Stimulated activated naive CD8-positive, alpha-beta T cell treated with anti-CD3 and anti-CD28 coated beads, Interleukin-15, amount 100 ng/mL, for 72 hours (primary cell): ENCODE measurements at regions not wholly inside any gene's neighbourhood (a gene's known extent, or its start where the extent isn't known, plus 50 kb on each side); places are given as distances from the start of the nearest gene placed in this dataset.

Source experiments
- ATAC-seq: fragments of 150-1000 bp; cut with Tn5 transposase; 2 replicates; pipeline ENCODE4 v1.10.0; 2021; ENCODE audit warnings: mild to moderate bottlenecking, moderate library complexity
- DNase-seq, 2 donors: peaks; one replicate each; pipeline ENCODE4 v3.0.0; 2021 to 2022
- H3K27ac Mint-ChIP-seq, 2 donors: one replicate each; pipeline ENCODE4 v1.8.0; 2022; ENCODE audit warnings: mild to moderate bottlenecking in 2 of 2, mixed read lengths in 2 of 2, moderate library complexity in 2 of 2
- H3K27me3 Mint-ChIP-seq: one replicate; pipeline ENCODE4 v1.8.0; 2022; ENCODE audit warnings: mixed read lengths
- H3K4me1 Mint-ChIP-seq: one replicate; pipeline ENCODE4 v1.8.0; 2022; ENCODE audit warnings: mild to moderate bottlenecking, mixed read lengths
- H3K4me3 Mint-ChIP-seq, 2 donors: one replicate each; pipeline ENCODE4 v1.8.0; 2022; ENCODE audit warnings: mild to moderate bottlenecking in 2 of 2, mixed read lengths in 2 of 2, moderate library complexity in 1 of 2
- H3K9me3 Mint-ChIP-seq, 2 donors: one replicate each; pipeline ENCODE4 v1.8.0; 2022; ENCODE audit warnings: mixed read lengths in 2 of 2

GRCh38 chr2:22478329-22478728, 906.6 kb upstream of the KLHL29 start:
- ATAC-seq: no peak
- no peaks in the 10 kb centered on the region for H3K27me3 Mint-ChIP-seq
- H3K4me1 Mint-ChIP-seq: no peaks in the 10 kb centered on the region
- no peak overlapping the region for H3K27ac Mint-ChIP-seq
- H3K4me3 Mint-ChIP-seq: no peak overlapping the region
- no peak for DNase-seq
- peaks cover 12 to 40% of the 10 kb centered on the region in 2 donors for H3K9me3 Mint-ChIP-seq

DNA sequence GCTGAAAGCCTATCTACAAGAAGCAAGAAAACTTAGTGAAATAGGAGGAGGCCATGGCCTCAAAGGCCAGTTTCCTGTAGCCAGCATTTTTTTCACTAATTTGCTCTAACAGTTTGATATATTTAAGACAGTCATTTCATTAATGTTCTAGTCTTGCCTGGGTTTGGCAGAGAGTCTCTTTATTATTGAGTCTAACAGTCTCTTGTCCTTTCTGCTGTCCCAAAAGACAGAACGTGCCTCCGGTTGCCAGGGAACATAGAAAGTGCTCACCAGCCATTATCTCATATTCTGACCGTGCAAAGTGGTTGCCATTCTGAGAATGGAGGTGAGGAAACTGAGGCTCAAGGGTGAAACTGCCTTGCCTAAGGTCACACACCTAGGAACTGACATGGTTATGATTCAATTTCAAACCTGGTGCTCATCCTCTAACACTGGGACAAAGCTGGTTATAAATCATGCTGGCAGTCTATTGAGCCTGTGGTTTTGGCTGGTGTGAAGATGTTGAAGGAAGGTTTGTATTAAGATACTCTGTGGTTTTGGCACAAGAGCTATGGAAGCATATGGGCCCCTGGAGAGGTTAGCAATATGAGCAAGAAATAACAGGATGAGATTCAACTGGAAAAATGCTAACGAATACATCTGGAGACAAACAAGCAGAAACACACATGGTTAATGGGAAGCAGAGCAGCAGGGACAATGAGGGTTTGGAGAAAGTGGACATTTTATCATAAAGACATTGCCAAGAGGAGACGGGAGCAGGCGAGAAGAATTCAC, 903.3 kb upstream of the KLHL29 start:
- no peaks in the 10 kb centered on the region for H3K4me1 Mint-ChIP-seq
- H3K9me3 Mint-ChIP-seq: peaks cover 12 to 26% of the 10 kb centered on the region in 2 donors
- H3K27me3 Mint-ChIP-seq: no peaks in the 10 kb centered on the region
- ATAC-seq (no peak), DNase-seq (no peak)
- no peak overlapping the region for H3K27ac Mint-ChIP-seq
- H3K4me3 Mint-ChIP-seq: no peak overlapping the region

DNA sequence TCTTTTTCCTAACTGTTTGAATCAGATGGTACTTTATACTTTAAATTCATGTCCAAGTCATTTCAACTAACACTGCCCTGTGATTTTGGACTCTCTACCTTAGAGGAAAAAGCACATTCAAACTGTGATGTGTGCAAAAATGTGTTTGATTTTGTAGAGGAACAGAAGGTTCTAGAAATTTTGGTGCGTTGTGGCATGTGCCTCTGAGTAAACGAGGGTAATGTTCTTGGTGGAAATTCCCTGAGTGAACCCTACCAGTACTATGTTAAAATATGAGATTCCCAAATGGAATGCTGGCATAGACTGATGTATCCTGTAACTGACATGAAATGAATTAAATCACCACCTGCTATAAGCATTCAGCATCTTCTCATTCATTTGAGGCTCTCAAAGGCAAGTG, 901.9 kb upstream of the KLHL29 start:
- Mint-ChIP-seq H3K4me3 (no peak overlapping the region), H3K27ac (no peak overlapping the region), H3K4me1 (no peaks in the 10 kb centered on the region), H3K27me3 (no peaks in the 10 kb centered on the region), H3K9me3 (peaks cover 5 to 14% of the 10 kb centered on the region in 2 donors)
- DNase-seq: no peak
- ATAC-seq: no peak

DNA sequence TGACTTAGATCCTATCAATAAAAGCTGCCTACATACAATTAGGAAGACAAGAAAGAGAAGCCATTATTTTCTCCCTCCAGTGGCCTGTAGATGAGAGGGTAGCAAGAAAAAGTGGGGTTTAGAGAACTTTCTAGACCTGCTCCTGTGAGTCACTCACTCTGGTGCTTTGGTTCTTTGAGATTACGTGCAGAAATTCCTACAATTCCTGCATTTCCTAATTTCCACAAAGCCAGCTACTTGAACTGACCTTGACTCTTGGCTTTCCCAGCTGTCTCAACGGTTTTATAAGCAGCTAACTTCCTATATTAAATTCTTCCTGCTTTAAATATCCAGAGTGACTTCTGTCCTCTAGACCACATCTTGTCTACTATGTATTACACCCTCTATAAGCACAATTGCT, 899.5 kb upstream of the KLHL29 start:
- DNase-seq: no peak
- peaks cover 5 to 14% of the 10 kb centered on the region in 2 donors for H3K9me3 Mint-ChIP-seq
- H3K27me3 Mint-ChIP-seq: no peaks in the 10 kb centered on the region
- H3K4me1 Mint-ChIP-seq: no peaks in the 10 kb centered on the region
- no peak overlapping the region for H3K4me3 Mint-ChIP-seq
- ATAC-seq: no peak
- H3K27ac Mint-ChIP-seq: no peak overlapping the region

DNA sequence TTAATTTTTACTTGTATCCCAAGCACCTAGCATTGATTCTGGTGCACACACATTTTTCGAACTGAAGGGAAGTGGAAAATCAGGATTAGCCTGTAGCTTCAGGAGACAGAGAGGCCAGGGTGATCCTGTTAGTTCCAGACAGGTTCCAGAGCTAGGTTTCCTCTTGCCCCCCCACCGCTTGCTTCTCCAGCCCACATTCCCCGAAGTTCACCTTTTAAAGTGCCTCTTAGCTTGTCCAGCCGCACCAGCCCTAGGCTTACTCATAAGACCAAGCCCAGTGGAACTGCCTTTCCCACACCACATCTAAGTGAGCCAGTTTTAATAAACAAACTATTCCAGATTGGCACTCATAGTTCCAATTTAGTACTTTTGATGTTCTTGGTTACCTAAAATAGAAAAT, 898.6 kb upstream of the KLHL29 start:
- H3K27me3 Mint-ChIP-seq: no peaks in the 10 kb centered on the region
- no peak for ATAC-seq
- no peak overlapping the region for H3K27ac Mint-ChIP-seq
- peaks cover 5 to 14% of the 10 kb centered on the region in 2 donors for H3K9me3 Mint-ChIP-seq
- no peaks in the 10 kb centered on the region for H3K4me1 Mint-ChIP-seq
- no peak overlapping the region for H3K4me3 Mint-ChIP-seq
- DNase-seq: no peak

GRCh38 chr2:22487036-22487435, 897.9 kb upstream of the KLHL29 start:
- no peak overlapping the region for H3K4me3 Mint-ChIP-seq
- peaks cover 2 to 9% of the 10 kb centered on the region in 2 donors for H3K9me3 Mint-ChIP-seq
- H3K4me1 Mint-ChIP-seq: no peaks in the 10 kb centered on the region
- DNase-seq (no peak), ATAC-seq (no peak)
- no peak overlapping the region for H3K27ac Mint-ChIP-seq
- H3K27me3 Mint-ChIP-seq: no peaks in the 10 kb centered on the region

- H3K27me3 Mint-ChIP-seq: no peaks in the 10 kb centered on the region
- H3K27ac Mint-ChIP-seq: no peak overlapping the region
- ATAC-seq (no peak), DNase-seq (no peak)
- H3K4me3 Mint-ChIP-seq: no peak overlapping the region
- peaks cover 2 to 7% of the 10 kb centered on the region in 2 donors for H3K9me3 Mint-ChIP-seq
- no peaks in the 10 kb centered on the region for H3K4me1 Mint-ChIP-seq
Measured at GRCh38 chr2:22487541-22487940, 897.4 kb upstream of the KLHL29 start.

DNA sequence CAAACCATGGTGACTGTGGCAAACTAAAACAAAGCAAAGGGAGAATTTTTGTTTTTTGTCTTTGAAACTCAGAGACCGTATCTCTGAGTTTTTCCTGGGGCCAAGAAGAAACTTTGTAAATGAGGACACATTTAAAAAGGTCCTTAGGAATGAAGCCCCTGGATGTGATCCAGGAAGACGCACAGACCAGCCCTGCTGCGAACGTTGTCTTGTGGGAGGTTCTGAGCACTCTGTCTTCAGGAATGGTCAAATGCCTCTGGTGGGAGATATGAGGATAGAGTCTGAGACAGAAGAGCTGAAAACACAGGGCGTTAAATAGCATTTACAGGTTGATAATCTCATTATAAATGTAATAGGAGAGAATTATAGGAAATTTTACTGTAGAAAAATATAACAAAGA, 893.5 kb upstream of the KLHL29 start:
- Mint-ChIP-seq H3K9me3 (peaks cover 0 to 7% of the 10 kb centered on the region in 2 donors), H3K4me3 (no peak overlapping the region), H3K4me1 (no peaks in the 10 kb centered on the region), H3K27ac (no peak overlapping the region), H3K27me3 (no peaks in the 10 kb centered on the region)
- ATAC-seq: no peak
- DNase-seq: no peak

DNA sequence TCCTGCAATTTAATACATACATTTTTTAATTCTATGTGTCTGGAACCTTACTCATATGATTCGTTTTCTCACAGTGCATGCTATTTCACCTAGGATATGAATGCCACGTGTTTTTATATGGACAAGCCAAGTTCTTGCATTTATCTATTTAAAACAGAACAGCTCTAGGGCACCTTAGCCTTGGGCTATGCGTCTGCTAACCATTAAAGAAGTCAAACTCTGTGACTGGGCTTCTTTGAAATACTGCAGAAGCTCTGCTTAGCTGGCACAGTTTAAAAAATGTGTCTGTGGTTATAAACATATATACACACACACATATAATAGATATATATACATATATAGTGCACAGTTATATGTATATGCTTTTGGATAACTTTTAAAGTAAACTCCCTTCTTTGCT, 890.8 kb upstream of the KLHL29 start:
- Mint-ChIP-seq H3K27me3 (no peaks in the 10 kb centered on the region), H3K9me3 (peaks cover 7 to 14% of the 10 kb centered on the region in 2 donors), H3K27ac (no peak overlapping the region), H3K4me3 (no peak overlapping the region), H3K4me1 (no peaks in the 10 kb centered on the region)
- ATAC-seq (no peak), DNase-seq (no peak)

GRCh38 chr2:22497064-22497463, 887.9 kb upstream of the KLHL29 start:
- no peak for DNase-seq
- ATAC-seq: no peak
- Mint-ChIP-seq H3K27ac (no peak overlapping the region), H3K4me1 (no peaks in the 10 kb centered on the region), H3K4me3 (no peak overlapping the region), H3K27me3 (no peaks in the 10 kb centered on the region), H3K9me3 (peaks cover 10 to 17% of the 10 kb centered on the region in 2 donors)

DNA sequence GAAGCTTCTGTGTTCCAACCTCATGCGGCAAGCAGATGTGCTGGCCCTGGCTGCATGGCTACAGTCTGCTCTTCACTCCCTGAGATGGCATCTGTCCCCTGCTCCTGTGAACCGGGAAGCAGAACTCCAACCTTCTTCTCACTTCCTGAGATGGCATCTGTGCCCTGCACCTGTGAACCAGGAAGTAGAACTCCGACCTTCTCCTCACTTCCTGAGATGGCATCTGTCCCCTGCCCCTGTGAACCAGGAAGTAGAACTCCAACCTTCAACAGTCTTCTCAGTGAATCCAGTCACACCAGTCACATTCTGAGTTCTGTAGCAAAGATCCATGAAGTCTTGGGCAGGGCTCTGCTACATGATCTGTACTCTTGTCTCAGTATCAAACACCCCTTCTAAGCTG, 887.2 kb upstream of the KLHL29 start:
- ATAC-seq (no peak), DNase-seq (no peak)
- no peaks in the 10 kb centered on the region for H3K27me3 Mint-ChIP-seq
- peaks cover 6 to 17% of the 10 kb centered on the region in 2 donors for H3K9me3 Mint-ChIP-seq
- no peak overlapping the region for H3K4me3 Mint-ChIP-seq
- no peak overlapping the region for H3K27ac Mint-ChIP-seq
- no peaks in the 10 kb centered on the region for H3K4me1 Mint-ChIP-seq

DNA sequence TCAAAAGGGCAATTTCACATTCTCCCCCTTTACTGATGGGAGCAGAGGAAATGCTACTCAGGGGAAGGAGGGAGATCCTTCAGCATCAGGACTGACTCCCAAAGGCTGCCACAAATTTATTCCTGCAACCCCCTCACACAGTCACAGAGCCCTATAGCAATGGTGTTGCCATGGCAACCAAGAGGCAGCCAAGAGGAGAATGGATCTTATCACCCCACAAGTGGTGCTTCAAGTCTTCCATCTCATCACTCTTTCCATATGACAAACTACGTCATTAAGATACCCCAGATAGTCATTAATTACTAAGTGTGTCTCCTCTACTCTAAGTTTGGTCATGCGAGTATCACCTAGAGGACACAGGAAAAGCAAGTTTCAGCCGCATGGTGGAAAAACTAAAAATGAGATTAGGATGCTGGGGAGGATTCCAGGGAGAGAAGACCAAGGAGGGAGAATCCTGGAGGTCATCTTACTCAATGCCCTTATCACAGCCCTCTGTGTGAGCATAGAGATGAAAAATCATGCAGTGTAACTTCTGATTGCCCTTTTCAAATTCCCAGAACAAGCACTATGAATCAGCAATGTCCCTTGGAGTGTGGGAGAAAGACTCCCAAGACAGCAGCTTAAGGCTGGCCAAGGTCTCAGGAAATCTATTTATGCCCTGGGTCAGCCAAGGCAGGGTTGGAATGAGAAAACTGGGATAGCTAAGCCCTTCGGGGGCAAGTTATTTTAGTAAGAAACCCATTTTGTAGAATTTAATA, 885.7 kb upstream of the KLHL29 start:
- ATAC-seq (no peak), DNase-seq (no peak)
- no peaks in the 10 kb centered on the region for H3K27me3 Mint-ChIP-seq
- H3K4me3 Mint-ChIP-seq: no peak overlapping the region
- H3K9me3 Mint-ChIP-seq: peaks cover 3 to 17% of the 10 kb centered on the region in 2 donors
- H3K27ac Mint-ChIP-seq: no peak overlapping the region
- no peaks in the 10 kb centered on the region for H3K4me1 Mint-ChIP-seq

DNA sequence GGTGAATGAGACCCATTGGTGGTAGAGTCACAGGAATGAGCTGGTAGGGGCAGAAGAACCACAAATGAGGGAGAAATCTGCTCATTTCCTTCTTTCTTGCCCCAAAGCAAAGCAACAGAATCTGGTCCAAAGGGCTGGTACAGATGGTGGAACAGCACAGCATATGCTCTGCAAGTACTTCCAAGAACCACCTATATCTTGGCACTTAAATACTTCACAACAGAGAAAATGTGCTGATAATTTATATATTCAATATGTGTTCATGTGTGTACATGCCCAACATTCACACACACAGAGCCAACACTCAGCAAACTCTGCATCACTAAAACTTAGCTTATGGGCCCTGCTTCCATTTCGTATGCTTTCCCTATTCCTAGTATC, 884.4 kb upstream of the KLHL29 start:
- no peaks in the 10 kb centered on the region for H3K27me3 Mint-ChIP-seq
- ATAC-seq: no peak
- no peak overlapping the region for H3K4me3 Mint-ChIP-seq
- no peak overlapping the region for H3K27ac Mint-ChIP-seq
- no peaks in the 10 kb centered on the region for H3K4me1 Mint-ChIP-seq
- H3K9me3 Mint-ChIP-seq: peaks cover 3 to 17% of the 10 kb centered on the region in 2 donors
- DNase-seq: no peak

DNA sequence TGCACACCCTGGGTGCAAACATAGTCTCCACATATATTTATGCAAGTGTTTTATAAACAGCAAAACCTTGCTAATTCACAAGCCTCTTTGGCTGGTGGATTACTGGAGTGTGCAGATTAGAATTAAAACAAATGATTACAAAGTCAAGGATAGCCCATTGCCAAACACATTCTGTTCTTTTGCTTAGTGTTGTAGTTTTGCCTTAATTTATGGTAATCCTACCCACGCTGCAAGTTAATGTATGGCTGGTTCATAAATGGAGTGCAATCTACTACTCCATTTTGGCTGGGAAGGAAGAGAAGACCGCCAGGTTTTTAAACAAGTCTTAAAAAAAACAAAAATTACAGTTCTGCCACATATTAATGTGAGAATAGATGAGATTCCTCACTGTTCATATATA, 883.1 kb upstream of the KLHL29 start:
- H3K4me3 Mint-ChIP-seq: no peak overlapping the region
- H3K27ac Mint-ChIP-seq: no peak overlapping the region
- H3K27me3 Mint-ChIP-seq: no peaks in the 10 kb centered on the region
- no peak for ATAC-seq
- H3K9me3 Mint-ChIP-seq: peaks cover 3 to 17% of the 10 kb centered on the region in 2 donors
- no peak for DNase-seq
- no peaks in the 10 kb centered on the region for H3K4me1 Mint-ChIP-seq

GRCh38 chr2:22513563-22513962, 871.4 kb upstream of the KLHL29 start:
- H3K27me3 Mint-ChIP-seq: no peaks in the 10 kb centered on the region
- DNase-seq (no peak), ATAC-seq (no peak)
- no peak overlapping the region for H3K4me3 Mint-ChIP-seq
- no peaks in the 10 kb centered on the region for H3K4me1 Mint-ChIP-seq
- peaks cover 5 to 21% of the 10 kb centered on the region in 2 donors for H3K9me3 Mint-ChIP-seq
- H3K27ac Mint-ChIP-seq: no peak overlapping the region

DNA sequence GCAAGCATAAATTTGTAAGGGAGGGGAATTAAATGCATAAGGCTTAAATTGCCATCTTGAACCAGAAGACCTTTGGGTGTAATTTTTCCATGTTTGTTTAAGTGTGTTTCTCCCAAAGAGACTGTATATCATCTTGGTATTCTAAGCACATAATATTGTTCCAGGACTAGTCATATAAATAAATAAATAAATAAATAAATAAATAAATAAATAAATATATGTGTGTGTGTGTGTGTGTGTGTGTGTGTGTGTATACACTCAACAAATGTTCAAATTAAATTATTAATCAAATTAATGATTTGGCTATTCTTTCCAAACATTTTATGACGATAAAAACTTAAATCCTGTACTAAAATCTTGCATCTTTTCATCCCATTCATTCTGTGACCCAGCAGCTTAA, 867.8 kb upstream of the KLHL29 start:
- Mint-ChIP-seq H3K27ac (no peak overlapping the region), H3K4me1 (no peaks in the 10 kb centered on the region), H3K4me3 (no peak overlapping the region), H3K9me3 (peaks cover 0 to 10% of the 10 kb centered on the region in 2 donors), H3K27me3 (no peaks in the 10 kb centered on the region)
- no peak for DNase-seq
- ATAC-seq: no peak
